GF-D8 (cell line): ENCODE measurements at regions not wholly inside any gene's neighbourhood (a gene's known extent, or its start where the extent isn't known, plus 50 kb on each side); places are given as distances from the start of the nearest gene placed in this dataset.
"Not testable (repeated sequence)": the region's sequence is repeated elsewhere in the genome, so short reads cannot be mapped to it uniquely, and the experiment has no call there.

ENCODE experiments used
- DNase-seq: peaks from one replicate; lab custom pipeline; 2025; lab: John Stamatoyannopoulos, UW

GRCh38 chr12:9308745-9309144, 100.5 kb upstream of the PZP start:
- not testable (repeated sequence) for DNase-seq

- DNase-seq = not testable (repeated sequence)
Measured at GRCh38 chr12:9308163-9308562, 100.0 kb upstream of the PZP start.

- DNase-seq = not testable (repeated sequence)
Measured at GRCh38 chr12:9307255-9307654, 99.1 kb upstream of the PZP start.

GRCh38 chr12:9306004-9306403, 97.8 kb upstream of the PZP start:
- DNase-seq = not testable (repeated sequence)

- DNase-seq = not testable (repeated sequence)
Measured at GRCh38 chr12:9304540-9304939, 96.3 kb upstream of the PZP start.

- DNase-seq = not testable (repeated sequence)
Measured at GRCh38 chr12:9295872-9296271, 87.7 kb upstream of the PZP start.

GRCh38 chr12:9294072-9294620, 86.0 kb upstream of the PZP start:
- not testable (repeated sequence) for DNase-seq

GRCh38 chr12:9293391-9293790, 85.2 kb upstream of the PZP start:
- not testable (repeated sequence) for DNase-seq

- DNase-seq = not testable (repeated sequence)
Measured at GRCh38 chr12:9289984-9290383, 81.8 kb upstream of the PZP start.

- not testable (repeated sequence) for DNase-seq
Measured at GRCh38 chr12:9284724-9285123, 76.5 kb upstream of the PZP start.

GRCh38 chr12:9284197-9284596, 76.0 kb upstream of the PZP start:
- DNase-seq = not testable (repeated sequence)

GRCh38 chr12:9283346-9284095, 75.3 kb upstream of the PZP start:
- not testable (repeated sequence) for DNase-seq

- DNase-seq = no peak
Measured at GRCh38 chr12:9276990-9277389, 68.8 kb upstream of the PZP start.

- DNase-seq = no peak
Measured at GRCh38 chr12:9273276-9273675, 65.1 kb upstream of the PZP start.

- no peak for DNase-seq
Measured at GRCh38 chr12:9271875-9272274, 63.7 kb upstream of the PZP start.

- no peak for DNase-seq
Measured at GRCh38 chr12:9264546-9264945, 56.4 kb upstream of the PZP start.

GRCh38 chr12:9260931-9261330, 52.7 kb upstream of the PZP start:
- DNase-seq = no peak

GRCh38 chr12:9258676-9259075, 50.5 kb upstream of the PZP start:
- DNase-seq = no peak
